ENCODE measurements at regions not wholly inside any gene's neighbourhood (a gene's known extent, or its start where the extent isn't known, plus 50 kb on each side); places are given as distances from the start of the nearest gene placed in this dataset.

GRCh38 chr13:107457686-107458085 lies 757.6 kb downstream of the LIG4 start:
- TF ChIP-seq CTCF (IDR thresholded peaks at IDR 0.05; ENCODE audit: insufficient read depth, low read length, poor library complexity, severe bottlenecking) (no peak), EZH2phosphoT487 (conservative IDR thresholded peaks at IDR 0.05; ENCODE audit: low read length) (no peak)

Measured in SU-DHL-6 (cell line).